Calu3 (cell line): ENCODE measurements at regions not wholly inside any gene's neighbourhood (a gene's known extent, or its start where the extent isn't known, plus 50 kb on each side); places are given as distances from the start of the nearest gene placed in this dataset.

ENCODE experiments used
- BruUV-seq: library from RNA; stranded (reverse); fragments of 400-500 nt; replicated peaks from 2 replicates; lab custom pipeline; 2021; lab: Mats Ljungman, UMichigan
- CTCF ChIA-PET: fragments of 300-600 bp; sonication (Branson Sonifier 250); formaldehyde crosslinking; loops from one replicate; lab custom pipeline; 2022; ENCODE audit warnings: antibody characterized with exemption; lab: Charles Lee
- DNase-seq: peaks from one replicate; pipeline ENCODE4 v3.0.0; 2022
- H3K27ac Mint-ChIP-seq: one replicate; pipeline ENCODE4 v1.8.0; 2022; ENCODE audit warnings: mixed read lengths; ENCODE audit not compliant: unreplicated experiment
- H3K27me3 Mint-ChIP-seq: one replicate; pipeline ENCODE4 v1.8.0; 2022; ENCODE audit warnings: mixed read lengths; ENCODE audit not compliant: unreplicated experiment
- H3K36me3 Mint-ChIP-seq: one replicate; pipeline ENCODE4 v1.8.0; 2022; ENCODE audit warnings: mild to moderate bottlenecking, moderate library complexity, mixed read lengths; ENCODE audit not compliant: insufficient read depth, unreplicated experiment
- H3K4me1 Mint-ChIP-seq: one replicate; pipeline ENCODE4 v1.8.0; 2022; ENCODE audit warnings: mild to moderate bottlenecking, low read depth, mixed read lengths; ENCODE audit not compliant: unreplicated experiment
- H3K4me3 Mint-ChIP-seq: one replicate; pipeline ENCODE4 v1.8.0; 2022; ENCODE audit warnings: mild to moderate bottlenecking, low read depth, moderate library complexity, mixed read lengths; ENCODE audit not compliant: unreplicated experiment
- H3K9me3 Mint-ChIP-seq: one replicate; pipeline ENCODE4 v1.8.0; 2022; ENCODE audit warnings: low read depth, mixed read lengths; ENCODE audit not compliant: unreplicated experiment
- intact Hi-C: fragments of 100-400 bp; cut with micrococcal nuclease; formaldehyde crosslinking; loops from one replicate; pipeline ENCODE4 v1.10.0; 2022; ENCODE audit not compliant: unreplicated experiment
- TF ChIP-seq, protein P1 (sequence below): fragments of 200-600 bp; IDR thresholded peaks from one replicate; pipeline ENCODE4 v1.8.0; 2022; ENCODE audit warnings: antibody characterized with exemption; ENCODE audit not compliant: unreplicated experiment

DNA sequence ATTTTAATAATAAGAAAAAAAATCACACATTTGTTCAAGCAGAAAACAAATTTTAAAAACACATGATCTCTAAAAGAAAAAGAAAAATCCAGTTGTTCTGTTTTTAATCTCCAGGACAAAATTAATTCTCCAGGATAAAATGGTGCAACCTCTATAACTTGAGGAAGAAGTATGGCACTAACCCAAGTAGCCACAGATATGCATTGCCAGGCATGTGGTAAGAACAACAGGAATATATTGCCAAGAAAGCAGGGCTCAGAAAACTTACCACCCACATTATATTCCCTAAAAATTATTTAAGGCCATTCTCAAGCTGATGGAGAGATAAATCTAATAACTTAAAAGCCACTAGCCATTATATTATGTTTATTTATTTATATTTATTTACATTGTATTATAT lies 295.7 kb upstream of the TMCO5A start:
- CTCF ChIA-PET, result no interaction called here
- Mint-ChIP-seq H3K27ac (no peak overlapping the region), H3K27me3 (no peaks in the 10 kb centered on the region), H3K9me3 (no peaks in the 10 kb centered on the region), H3K4me1 (no peaks in the 10 kb centered on the region), H3K36me3 (no peaks in the 10 kb centered on the region), H3K4me3 (no peak overlapping the region)
- DNase-seq, result no peak
- BruUV-seq, result no TSS peak
- intact Hi-C loops, result no loop called here
- TF ChIP-seq, protein P1, sequence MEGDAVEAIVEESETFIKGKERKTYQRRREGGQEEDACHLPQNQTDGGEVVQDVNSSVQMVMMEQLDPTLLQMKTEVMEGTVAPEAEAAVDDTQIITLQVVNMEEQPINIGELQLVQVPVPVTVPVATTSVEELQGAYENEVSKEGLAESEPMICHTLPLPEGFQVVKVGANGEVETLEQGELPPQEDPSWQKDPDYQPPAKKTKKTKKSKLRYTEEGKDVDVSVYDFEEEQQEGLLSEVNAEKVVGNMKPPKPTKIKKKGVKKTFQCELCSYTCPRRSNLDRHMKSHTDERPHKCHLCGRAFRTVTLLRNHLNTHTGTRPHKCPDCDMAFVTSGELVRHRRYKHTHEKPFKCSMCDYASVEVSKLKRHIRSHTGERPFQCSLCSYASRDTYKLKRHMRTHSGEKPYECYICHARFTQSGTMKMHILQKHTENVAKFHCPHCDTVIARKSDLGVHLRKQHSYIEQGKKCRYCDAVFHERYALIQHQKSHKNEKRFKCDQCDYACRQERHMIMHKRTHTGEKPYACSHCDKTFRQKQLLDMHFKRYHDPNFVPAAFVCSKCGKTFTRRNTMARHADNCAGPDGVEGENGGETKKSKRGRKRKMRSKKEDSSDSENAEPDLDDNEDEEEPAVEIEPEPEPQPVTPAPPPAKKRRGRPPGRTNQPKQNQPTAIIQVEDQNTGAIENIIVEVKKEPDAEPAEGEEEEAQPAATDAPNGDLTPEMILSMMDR, result no peak

DNA sequence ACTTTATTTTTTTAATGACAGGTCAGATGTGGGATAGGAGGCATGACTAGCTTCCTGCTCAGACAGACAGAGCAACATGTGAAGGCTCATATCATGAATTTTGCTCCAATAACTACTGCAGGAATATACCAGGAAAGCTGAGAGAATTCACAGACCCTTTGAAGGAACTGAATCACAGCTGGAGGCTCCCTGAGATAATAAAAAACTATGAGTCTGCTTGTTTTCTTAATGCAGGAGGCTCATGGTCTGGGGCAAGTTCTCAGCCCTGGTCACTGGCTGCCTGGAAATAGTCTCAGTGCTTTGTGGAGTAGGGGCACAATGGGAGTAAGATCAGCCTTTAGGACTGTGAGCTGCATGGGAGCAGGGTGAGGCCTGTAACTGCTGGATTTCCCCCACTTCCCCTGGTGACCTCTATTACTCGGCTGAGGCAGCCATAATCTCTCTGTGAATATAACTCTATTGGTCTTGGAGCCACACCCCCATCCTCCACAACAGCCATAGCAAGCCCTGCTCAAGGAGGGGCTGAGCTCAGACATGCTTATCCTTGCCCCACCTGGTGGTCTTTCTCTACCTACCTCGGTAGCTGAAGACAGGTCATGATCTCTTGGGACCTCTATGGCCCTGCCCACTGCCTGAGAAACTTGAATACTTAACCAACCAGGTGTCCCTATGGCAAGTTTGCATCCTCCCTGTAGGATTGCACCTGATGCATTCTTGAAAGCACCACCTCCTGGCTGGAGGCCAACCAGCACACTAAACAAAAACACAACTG lies 281.6 kb upstream of the TMCO5A start:
- H3K27ac Mint-ChIP-seq, result no peak overlapping the region
- CTCF ChIA-PET, result no interaction called here
- no peaks in the 10 kb centered on the region for H3K9me3 Mint-ChIP-seq
- H3K27me3 Mint-ChIP-seq, result no peaks in the 10 kb centered on the region
- H3K4me3 Mint-ChIP-seq, result no peak overlapping the region
- BruUV-seq, result no TSS peak
- intact Hi-C loops, result no loop called here
- H3K4me1 Mint-ChIP-seq, result no peaks in the 10 kb centered on the region
- DNase-seq, result no peak
- TF ChIP-seq, protein P1, result no peak
- no peaks in the 10 kb centered on the region for H3K36me3 Mint-ChIP-seq

DNA sequence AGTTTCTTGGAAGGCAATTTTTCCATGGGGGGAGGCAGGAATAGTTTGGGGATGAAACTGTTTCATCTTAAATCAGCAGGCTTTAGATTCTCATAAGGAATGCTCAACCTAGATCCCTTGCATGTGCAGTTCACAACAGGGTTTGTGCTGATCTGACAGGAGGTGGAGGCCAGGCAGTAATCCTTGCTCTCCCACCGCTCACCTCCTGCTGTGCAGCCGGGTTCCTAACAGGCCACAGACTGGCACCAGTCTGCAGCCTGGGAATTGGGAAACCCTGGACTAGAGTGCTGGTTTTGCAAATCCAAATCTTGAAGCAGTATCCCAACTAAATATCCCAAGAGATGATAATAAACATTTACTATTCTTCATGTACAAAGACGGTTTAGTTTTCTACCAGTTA lies 256.3 kb upstream of the TMCO5A start:
- H3K9me3 Mint-ChIP-seq, result no peaks in the 10 kb centered on the region
- no peaks in the 10 kb centered on the region for H3K4me1 Mint-ChIP-seq
- CTCF ChIA-PET, result no interaction called here
- no peak overlapping the region for H3K4me3 Mint-ChIP-seq
- H3K36me3 Mint-ChIP-seq, result no peaks in the 10 kb centered on the region
- peaks cover 1% of the 10 kb centered on the region for H3K27me3 Mint-ChIP-seq
- intact Hi-C loops, result no loop called here
- TF ChIP-seq, protein P1, result no peak
- no peak for DNase-seq
- no TSS peak for BruUV-seq
- no peak overlapping the region for H3K27ac Mint-ChIP-seq

DNA sequence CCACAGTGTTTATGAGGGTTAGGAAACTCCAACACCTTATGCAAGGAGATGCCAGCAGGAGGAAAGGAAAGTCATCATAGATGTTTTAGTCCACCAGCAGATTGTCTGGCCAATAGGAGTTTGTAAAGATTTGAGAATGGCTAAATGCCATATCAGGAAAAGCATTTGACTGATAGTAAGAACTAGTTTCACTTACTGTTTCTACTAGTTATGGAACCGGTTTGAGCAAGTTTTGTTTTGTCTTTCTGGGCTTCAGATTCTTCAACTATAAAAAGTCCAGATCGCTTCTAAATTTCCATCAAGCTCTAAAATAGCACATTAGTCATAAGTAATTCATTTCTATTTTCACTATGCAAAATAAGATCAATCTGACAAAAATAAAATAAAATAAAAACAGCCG lies 254.8 kb upstream of the TMCO5A start:
- no TSS peak for BruUV-seq
- Mint-ChIP-seq H3K4me1 (no peaks in the 10 kb centered on the region), H3K27me3 (no peaks in the 10 kb centered on the region), H3K9me3 (no peaks in the 10 kb centered on the region), H3K36me3 (no peaks in the 10 kb centered on the region), H3K4me3 (no peak overlapping the region), H3K27ac (no peak overlapping the region)
- intact Hi-C loops, result no loop called here
- TF ChIP-seq, protein P1, result no peak
- CTCF ChIA-PET, result no interaction called here
- no peak for DNase-seq
